Activated naive CD8-positive, alpha-beta T cell treated with anti-CD3 and anti-CD28 coated beads, Interleukin-2, amount 50 U/mL, for 24 hours (primary cell): ENCODE measurements at regions not wholly inside any gene's neighbourhood (a gene's known extent, or its start where the extent isn't known, plus 50 kb on each side); places are given as distances from the start of the nearest gene placed in this dataset.
A peak's percentile ranks its signal among the peaks of the same experiment; 100 is the strongest.

Source experiments
- ATAC-seq: fragments of 150-1000 bp; cut with Tn5 transposase; one replicate; pipeline ENCODE4 v1.10.0; 2021
- DNase-seq: peaks from one replicate; pipeline ENCODE4 v3.0.0; 2021
- H3K27ac Mint-ChIP-seq: one replicate; pipeline ENCODE4 v1.8.0; 2021; ENCODE audit warnings: mild to moderate bottlenecking, mixed read lengths
- H3K27me3 Mint-ChIP-seq: one replicate; pipeline ENCODE4 v1.8.0; 2021; ENCODE audit warnings: mixed read lengths
- H3K36me3 Mint-ChIP-seq: one replicate; pipeline ENCODE4 v1.8.0; 2021; ENCODE audit warnings: low read depth, mixed read lengths
- H3K4me1 Mint-ChIP-seq: one replicate; pipeline ENCODE4 v1.8.0; 2021; ENCODE audit warnings: mixed read lengths
- H3K4me3 Mint-ChIP-seq: one replicate; pipeline ENCODE4 v1.8.0; 2021; ENCODE audit warnings: mild to moderate bottlenecking, moderate library complexity, mixed read lengths
- H3K9me3 Mint-ChIP-seq: one replicate; pipeline ENCODE4 v1.8.0; 2021; ENCODE audit warnings: mixed read lengths

DNA sequence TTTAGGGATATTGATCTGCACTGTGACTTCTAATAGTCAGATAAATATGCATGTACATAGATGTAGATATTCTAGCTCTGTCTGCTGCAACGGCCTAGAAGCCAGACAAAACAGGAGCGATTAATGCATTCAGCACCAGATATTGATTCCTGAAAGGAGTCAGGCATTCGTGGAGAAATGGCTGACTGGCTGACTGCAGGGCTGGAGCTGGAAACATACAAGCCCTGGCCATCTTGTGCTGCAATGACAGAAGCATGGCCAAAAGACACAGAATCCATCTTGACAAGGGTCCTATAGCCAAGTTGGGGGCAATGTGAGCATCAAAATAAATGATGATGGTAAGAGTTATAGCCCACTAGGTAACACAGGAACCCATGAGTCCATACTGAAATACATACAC is 231.5 kb upstream of the KLHL29 start:
- Mint-ChIP-seq H3K27me3 (peaks cover 7% of the 10 kb centered on the region), H3K9me3 (no peaks in the 10 kb centered on the region), H3K36me3 (no peaks in the 10 kb centered on the region), H3K4me1 (no peaks in the 10 kb centered on the region), H3K27ac (no peak overlapping the region), H3K4me3 (no peak overlapping the region)
- ATAC-seq = no peak
- no peak for DNase-seq

GRCh38 chr2:23155022-23155421 is 230.0 kb upstream of the KLHL29 start:
- no peak for DNase-seq
- Mint-ChIP-seq H3K36me3 (no peaks in the 10 kb centered on the region), H3K27me3 (peaks cover 3% of the 10 kb centered on the region), H3K27ac (no peak overlapping the region), H3K4me3 (no peak overlapping the region), H3K9me3 (no peaks in the 10 kb centered on the region), H3K4me1 (no peaks in the 10 kb centered on the region)
- ATAC-seq = no peak

GRCh38 chr2:23157812-23158211 is 227.2 kb upstream of the KLHL29 start:
- no peak overlapping the region for H3K27ac Mint-ChIP-seq
- DNase-seq (no peak), ATAC-seq (no peak)
- peaks cover 3% of the 10 kb centered on the region for H3K27me3 Mint-ChIP-seq
- no peak overlapping the region for H3K4me3 Mint-ChIP-seq
- H3K4me1 Mint-ChIP-seq = no peaks in the 10 kb centered on the region
- H3K9me3 Mint-ChIP-seq = no peaks in the 10 kb centered on the region
- H3K36me3 Mint-ChIP-seq = no peaks in the 10 kb centered on the region

- Mint-ChIP-seq H3K27me3 (peaks cover 3% of the 10 kb centered on the region), H3K9me3 (no peaks in the 10 kb centered on the region), H3K4me1 (no peaks in the 10 kb centered on the region), H3K36me3 (no peaks in the 10 kb centered on the region), H3K27ac (no peak overlapping the region), H3K4me3 (no peak overlapping the region)
- no peak for DNase-seq
- no peak for ATAC-seq
Observed at GRCh38 chr2:23158306-23158705, 226.7 kb upstream of the KLHL29 start.

GRCh38 chr2:23159746-23160405 is 225.1 kb upstream of the KLHL29 start:
- Mint-ChIP-seq H3K4me1 (no peaks in the 10 kb centered on the region), H3K9me3 (no peaks in the 10 kb centered on the region), H3K27ac (no peak overlapping the region), H3K36me3 (no peaks in the 10 kb centered on the region), H3K27me3 (peaks cover 1% of the 10 kb centered on the region), H3K4me3 (no peak overlapping the region)
- DNase-seq (no peak), ATAC-seq (no peak)

DNA sequence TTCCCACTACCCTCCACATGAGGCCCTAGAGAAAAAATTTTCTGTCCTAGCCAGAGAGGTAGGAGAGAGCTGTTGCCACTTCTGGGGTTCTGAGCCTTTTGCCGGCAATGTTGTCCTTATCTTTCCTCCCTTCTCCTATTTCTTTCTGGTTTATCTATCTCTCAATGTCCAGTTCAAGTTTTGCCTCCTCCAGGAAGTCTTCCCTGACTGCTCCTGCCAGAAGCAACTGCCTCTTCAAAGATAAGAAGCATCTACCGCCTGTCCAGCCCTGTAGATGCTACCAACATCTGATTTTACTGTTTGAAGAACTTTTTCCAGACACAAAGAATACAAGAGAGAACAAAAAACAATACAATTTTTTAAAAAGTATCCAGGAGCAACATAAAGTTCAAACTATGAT is 220.8 kb upstream of the KLHL29 start:
- no peaks in the 10 kb centered on the region for H3K4me1 Mint-ChIP-seq
- no peaks in the 10 kb centered on the region for H3K9me3 Mint-ChIP-seq

GRCh38 chr2:23169896-23170295 is 215.1 kb upstream of the KLHL29 start:
- H3K4me3 Mint-ChIP-seq = no peak overlapping the region
- no peaks in the 10 kb centered on the region for H3K4me1 Mint-ChIP-seq
- H3K36me3 Mint-ChIP-seq = no peaks in the 10 kb centered on the region
- peaks cover 6% of the 10 kb centered on the region for H3K27me3 Mint-ChIP-seq
- no peaks in the 10 kb centered on the region for H3K9me3 Mint-ChIP-seq
- ATAC-seq (no peak), DNase-seq (no peak)
- H3K27ac Mint-ChIP-seq = no peak overlapping the region

More for the DNA sequence above, 220.8 kb upstream of the KLHL29 start:
- no peaks in the 10 kb centered on the region for H3K36me3 Mint-ChIP-seq
- DNase-seq (no peak), ATAC-seq (no peak)
- no peak overlapping the region for H3K27ac Mint-ChIP-seq
- peaks cover 3% of the 10 kb centered on the region for H3K27me3 Mint-ChIP-seq
- no peak overlapping the region for H3K4me3 Mint-ChIP-seq

GRCh38 chr2:23171108-23171507 is 213.9 kb upstream of the KLHL29 start:
- H3K27me3 Mint-ChIP-seq = peaks cover 6% of the 10 kb centered on the region
- no peak overlapping the region for H3K4me3 Mint-ChIP-seq
- H3K4me1 Mint-ChIP-seq = no peaks in the 10 kb centered on the region
- DNase-seq (no peak), ATAC-seq (no peak)
- no peaks in the 10 kb centered on the region for H3K36me3 Mint-ChIP-seq
- no peak overlapping the region for H3K27ac Mint-ChIP-seq
- H3K9me3 Mint-ChIP-seq = no peaks in the 10 kb centered on the region

- H3K27me3 Mint-ChIP-seq = no peaks in the 10 kb centered on the region
- ATAC-seq (no peak), DNase-seq (no peak)
- no peak overlapping the region for H3K27ac Mint-ChIP-seq
- no peaks in the 10 kb centered on the region for H3K36me3 Mint-ChIP-seq
- peaks cover 5% of the 10 kb centered on the region for H3K9me3 Mint-ChIP-seq
- no peaks in the 10 kb centered on the region for H3K4me1 Mint-ChIP-seq
- H3K4me3 Mint-ChIP-seq = no peak overlapping the region
Observed at GRCh38 chr2:23178396-23178795, 206.6 kb upstream of the KLHL29 start.

DNA sequence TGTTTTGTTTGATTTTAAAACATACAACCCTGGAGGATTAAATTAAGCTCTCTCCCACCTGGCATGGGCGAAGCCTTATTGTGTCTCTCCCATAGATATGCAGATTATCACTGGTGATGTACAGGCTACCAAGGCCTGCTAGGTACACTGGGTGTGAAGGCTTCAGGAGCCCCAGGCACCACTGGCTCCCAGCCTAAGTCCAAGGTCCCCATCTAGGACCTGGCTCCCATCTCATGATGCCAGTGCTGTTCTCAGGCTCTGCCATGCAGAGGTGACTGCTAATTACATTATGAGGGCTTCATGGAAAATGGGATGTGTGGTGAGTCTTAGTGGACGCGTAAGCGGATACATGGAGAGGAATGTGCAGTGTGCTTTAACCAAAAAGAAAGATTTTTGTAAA is 201.2 kb upstream of the KLHL29 start:
- no peak for DNase-seq
- H3K9me3 Mint-ChIP-seq = peaks cover 5% of the 10 kb centered on the region
- H3K4me3 Mint-ChIP-seq = no peak overlapping the region
- H3K4me1 Mint-ChIP-seq = no peaks in the 10 kb centered on the region
- H3K27me3 Mint-ChIP-seq = no peaks in the 10 kb centered on the region
- no peak overlapping the region for H3K27ac Mint-ChIP-seq
- no peaks in the 10 kb centered on the region for H3K36me3 Mint-ChIP-seq
- no peak for ATAC-seq

GRCh38 chr2:23198316-23199114 is 186.5 kb upstream of the KLHL29 start:
- peaks cover 8% of the 10 kb centered on the region for H3K9me3 Mint-ChIP-seq
- DNase-seq = no peak
- H3K4me1 Mint-ChIP-seq = no peaks in the 10 kb centered on the region
- H3K36me3 Mint-ChIP-seq = no peaks in the 10 kb centered on the region
- H3K27me3 Mint-ChIP-seq = peaks cover 7% of the 10 kb centered on the region
- H3K4me3 Mint-ChIP-seq = no peak overlapping the region
- no peak for ATAC-seq
- no peak overlapping the region for H3K27ac Mint-ChIP-seq

GRCh38 chr2:23199115-23199918 is 185.7 kb upstream of the KLHL29 start:
- no peak for ATAC-seq
- Mint-ChIP-seq H3K27ac (no peak overlapping the region), H3K36me3 (no peaks in the 10 kb centered on the region), H3K4me1 (no peaks in the 10 kb centered on the region), H3K9me3 (peaks cover 10% of the 10 kb centered on the region), H3K4me3 (no peak overlapping the region), H3K27me3 (peaks cover 8% of the 10 kb centered on the region)
- DNase-seq = peak; percentile 12

DNA sequence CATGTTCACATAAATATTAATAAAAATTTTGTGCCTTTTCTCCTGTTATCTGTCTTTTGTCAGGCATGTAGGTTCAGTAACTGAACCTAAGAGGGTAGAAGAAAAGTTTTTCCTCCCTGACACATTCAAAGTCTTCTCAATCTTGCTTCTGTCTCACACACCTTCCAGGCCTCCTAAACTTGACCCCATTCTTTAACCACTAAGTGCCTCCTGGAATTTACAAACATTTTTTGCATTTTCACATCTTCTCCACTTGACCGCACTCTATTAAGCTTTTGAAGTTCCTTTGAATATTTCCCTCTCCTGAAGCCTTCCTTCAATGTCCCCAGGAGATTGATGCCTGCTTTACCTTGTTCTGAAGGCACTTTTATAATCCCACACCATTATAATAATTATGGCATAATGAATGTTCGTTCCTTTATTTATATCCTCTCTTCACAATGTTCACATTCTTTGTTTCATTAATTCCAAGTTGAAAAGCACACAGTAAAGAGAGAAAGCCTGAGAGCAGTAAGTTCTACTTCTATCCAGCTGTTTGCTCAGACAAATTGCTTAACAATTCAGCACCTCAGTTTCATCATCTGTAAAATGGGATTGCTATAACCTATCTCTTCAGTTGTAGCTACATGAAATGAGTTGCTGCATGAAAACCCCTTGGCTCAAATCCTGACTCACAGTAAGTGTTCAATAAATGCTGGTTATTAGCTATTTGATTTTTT is 184.8 kb upstream of the KLHL29 start:
- ATAC-seq = no peak
- Mint-ChIP-seq H3K27ac (no peak overlapping the region), H3K4me3 (no peak overlapping the region), H3K9me3 (peaks cover 10% of the 10 kb centered on the region), H3K4me1 (no peaks in the 10 kb centered on the region), H3K36me3 (no peaks in the 10 kb centered on the region), H3K27me3 (peaks cover 5% of the 10 kb centered on the region)
- DNase-seq = no peak

GRCh38 chr2:23200787-23201114 is 184.2 kb upstream of the KLHL29 start:
- no peak overlapping the region for H3K4me3 Mint-ChIP-seq
- DNase-seq = no peak
- H3K36me3 Mint-ChIP-seq = no peaks in the 10 kb centered on the region
- no peak for ATAC-seq
- H3K27ac Mint-ChIP-seq = no peak overlapping the region
- peaks cover 10% of the 10 kb centered on the region for H3K9me3 Mint-ChIP-seq
- peaks cover 5% of the 10 kb centered on the region for H3K27me3 Mint-ChIP-seq
- H3K4me1 Mint-ChIP-seq = no peaks in the 10 kb centered on the region
